ENCODE measurements at regions not wholly inside any gene's neighbourhood (a gene's known extent, or its start where the extent isn't known, plus 50 kb on each side); places are given as distances from the start of the nearest gene placed in this dataset.
A peak's percentile ranks its signal among the peaks of the same experiment; 100 is the strongest.

DNA sequence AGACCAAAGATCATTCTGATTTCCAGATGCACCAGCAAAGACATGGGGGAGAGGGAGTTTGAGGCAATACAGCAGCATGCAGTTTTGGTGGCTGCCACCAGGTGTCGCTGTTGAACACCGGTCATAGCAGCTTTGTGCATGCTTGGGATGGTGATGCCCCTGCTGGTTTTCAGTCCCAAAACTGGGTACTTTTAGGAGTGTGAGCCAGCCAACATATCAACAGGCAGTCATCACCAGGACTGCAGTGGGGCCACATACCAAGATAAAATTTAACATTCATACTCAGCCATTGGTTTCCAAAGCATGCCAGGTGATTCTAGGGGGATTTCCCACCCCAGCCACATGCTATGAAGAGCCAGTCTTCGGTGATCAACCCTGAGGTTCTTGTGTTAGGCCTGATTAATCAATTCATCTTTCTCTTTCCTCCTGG lies 64.2 kb downstream of the PHETA1 start:
- Histone ChIP-seq H3K9me3 (ENCODE audit: insufficient read depth in 2 of 2, low read depth in 1 of 2, low read length in 1 of 2) (peaks cover 22 to 27% of the 10 kb centered on the region in 2 experiments), H3K4ac (replicated peaks; ENCODE audit: insufficient read length, low read depth, low read length) (no peak overlapping the region), H3K36me3 (ENCODE audit: control insufficient read depth in 2 of 4, insufficient read depth in 4 of 4, low read length in 3 of 4) (peaks cover 0 to 10% (median 0%) of the 10 kb centered on the region in 4 experiments; a peak in 1 of 8 replicates), H3K27ac (ENCODE audit: low read depth, low read length) (no peak overlapping the region), H2BK15ac (ENCODE audit: low read length) (no peak overlapping the region), H2AFZ (ENCODE audit: low read length) (no peak overlapping the region), H2BK120ac (replicated peaks; ENCODE audit: low read depth, low read length) (no peak overlapping the region), H3K4me2 (ENCODE audit: insufficient read depth in 1 of 2, low read depth in 2 of 2, low read length in 2 of 2) (no peak overlapping the region), H3K9ac (replicated peaks in 1 of 4; ENCODE audit: extremely low read depth in 1 of 4, low read depth in 3 of 4, low read length in 3 of 4) (no peak overlapping the region), H3K79me2 (ENCODE audit: control insufficient read depth in 1 of 2, insufficient read depth in 2 of 2, low read length in 2 of 2) (no peaks in the 10 kb centered on the region), H3K18ac (ENCODE audit: extremely low read depth, low read length) (no peak overlapping the region), H2BK20ac (ENCODE audit: low read length) (no peak overlapping the region), H4K5ac (ENCODE audit: insufficient read length, low read depth, low read length) (no peak overlapping the region), H4K20me1 (replicated peaks in 1 of 2; ENCODE audit: control insufficient read depth in 1 of 2, insufficient read depth in 2 of 2, low read length in 2 of 2) (peaks cover 0 to 2% of the 10 kb centered on the region in 2 experiments), H3K27me3 (replicated peaks in 1 of 4; ENCODE audit: control insufficient read depth in 3 of 4, extremely low read depth in 1 of 4, insufficient read depth in 3 of 4, low read length in 3 of 4) (no peaks in the 10 kb centered on the region), H2BK5ac (ENCODE audit: low read depth, low read length) (no peak overlapping the region), H3K79me1 (ENCODE audit: low read depth, low read length) (no peaks in the 10 kb centered on the region), H3K14ac (ENCODE audit: insufficient read length) (no peak overlapping the region), H3K56ac (replicated peaks; ENCODE audit: insufficient read length, low read depth, low read length) (no peak overlapping the region), H3K4me1 (replicated peaks in 1 of 4; ENCODE audit: control insufficient read depth in 3 of 4, insufficient read depth in 4 of 4, low read length in 3 of 4) (no peaks in the 10 kb centered on the region), H2BK12ac (ENCODE audit: low read depth, low read length) (no peak overlapping the region), H3K23me2 (ENCODE audit: low read depth, low read length) (no peaks in the 10 kb centered on the region), H3K23ac (ENCODE audit: insufficient read length) (no peak overlapping the region), H4K8ac (ENCODE audit: extremely low read depth, insufficient read depth, low read length) (no peak overlapping the region), H2AK5ac (ENCODE audit: low read depth, low read length) (no peak overlapping the region), H4K91ac (replicated peaks; ENCODE audit: insufficient read length, low read length) (no peak overlapping the region), H3K4me3 (ENCODE audit: extremely low read depth in 1 of 4, insufficient read depth in 2 of 4, low read depth in 3 of 4, low read length in 4 of 4) (no peak overlapping the region)
- 59% methylated on average over 3 of the region's 3 CpGs; no CpG with 5 or more reads in 1 of the 2 experiments for WGBS, 2 experiments (ENCODE audit: extremely low coverage in 1 of 2, insufficient coverage in 1 of 2, insufficient read length in 1 of 2, insufficient replicate concordance in 2 of 2, low coverage in 1 of 2, low lambda C conversion rate in 2 of 2, missing lambda C conversion rate in 1 of 2)
- CTCF ChIA-PET (ENCODE audit: partially characterized antibody) = interaction anchor here (0.8 to 9.6 kb wide), 21 partner anchors 7 to 411 kb away, joined by 3 to 285 read pairs (median 4); no protein-coding TSS in a partner anchor
- FAIRE-seq (peak; percentile 72), DNase-seq (ENCODE audit: low read depth in 1 of 2, low spot score in 2 of 2) (peak; percentile 61 to 92)
- POLR2A ChIA-PET (ENCODE audit: partially characterized antibody) = no interaction called here
- peak; percentile 89 to 99 (median 98) for TF ChIP-seq CTCF (IDR thresholded peaks at IDR 0.05; ENCODE audit: control extremely low read depth in 1 of 3, insufficient read depth in 1 of 3, low read depth in 1 of 3, low read length in 3 of 3)
- peak; percentile 54; the same call in 1 of the 2 replicates for TF ChIP-seq KDM1A (IDR thresholded peaks at IDR 0.05; ENCODE audit: borderline replicate concordance, low read length)
- TF ChIP-seq MAX (IDR thresholded peaks at IDR 0.05) = peak; percentile 37; the same call in 1 of the 2 replicates
- TF ChIP-seq TEAD4 (IDR thresholded peaks at IDR 0.05; ENCODE audit: low read depth, low read length) = 0 out of 2 replicates have a peak, but pooled peaks have one; percentile 43
- peak; percentile 44 to 50 for TF ChIP-seq RAD21 (IDR thresholded peaks at IDR 0.05 in 1 of 2, conservative IDR thresholded peaks at IDR 0.05 in 1 of 2; ENCODE audit: low read depth in 2 of 2, low read length in 2 of 2)
- no peak for TF ChIP-seq SIN3A (conservative IDR thresholded peaks at IDR 0.05 in 1 of 2, IDR thresholded peaks at IDR 0.05 in 1 of 2; ENCODE audit: low read depth in 1 of 2, low read length in 2 of 2)
- no peak for TF ChIP-seq RFX5 (IDR thresholded peaks at IDR 0.05; ENCODE audit: borderline replicate concordance, low read depth, low read length)
